Ovary (tissue), 7 donors: ENCODE measurements at regions not wholly inside any gene's neighbourhood (a gene's known extent, or its start where the extent isn't known, plus 50 kb on each side); places are given as distances from the start of the nearest gene placed in this dataset.
"Not testable (repeated sequence)": the region's sequence is repeated elsewhere in the genome, so short reads cannot be mapped to it uniquely, and the experiment has no call there.

ENCODE experiments used
- DNase-seq, 5 donors: peaks; one replicate each; pipeline ENCODE4 v3.0.0-alpha.2; 2019 to 2020
- H3K27ac ChIP-seq, 2 donors: fragments of 200-600 bp; one replicate each; pipeline versions ENCODE4 v1.5.1 to v1.8.0; 2019 to 2022
- H3K27me3 ChIP-seq: fragments of 200-600 bp; one replicate; pipeline ENCODE4 v1.8.0; 2022
- H3K36me3 ChIP-seq: fragments of 200-600 bp; sonication (generic); one replicate; pipeline ENCODE4 v1.5.1; 2019
- H3K4me1 ChIP-seq: one replicate; pipeline ENCODE4 v1.8.1; 2013; ENCODE audit warnings: mild to moderate bottlenecking, moderate library complexity; ENCODE audit not compliant: insufficient read depth
- H3K4me3 ChIP-seq: fragments of 200-600 bp; sonication (generic); one replicate; pipeline ENCODE4 v1.5.1; 2017
- H3K9me3 ChIP-seq, 2 donors: fragments of 200-600 bp in 1 of 2; sonication (generic) in 1 of 2; one replicate each; pipeline versions ENCODE4 v1.5.1 to v1.8.1; 2013 to 2019; ENCODE audit warnings: mild to moderate bottlenecking in 1 of 2, moderate library complexity in 1 of 2
- CTCF ChIP-seq, 3 donors: fragments of 450-650 bp in 2 of 3; fragments of 200-600 bp in 1 of 3; IDR thresholded peaks; one replicate each; pipeline versions ENCODE4 v1.5.1 to v1.8.0; 2016 to 2022; ENCODE audit warnings: antibody characterized with exemption in 3 of 3, mild to moderate bottlenecking in 1 of 3
- EP300 ChIP-seq: sonication (generic); formaldehyde crosslinking; IDR thresholded peaks from one replicate; pipeline ENCODE4 v1.6.1; 2017; ENCODE audit warnings: antibody characterized with exemption
- POLR2A ChIP-seq: fragments of 450-650 bp; IDR thresholded peaks from one replicate; pipeline ENCODE4 v1.6.1; 2017; ENCODE audit warnings: antibody characterized with exemption, mild to moderate bottlenecking, moderate library complexity
- WGBS, 3 donors: extraction: QIAGEN DNeasy Blood & Tissue Kit in 1 of 3; methylation state at CpG; one replicate each; pipeline versions ENCODE4 v1.1.5 to v1.1.7; 2013 to 2017; 5-methylcytosine and 5-hydroxymethylcytosine counted together
- intact Hi-C, 4 donors: fragments of 100-400 bp; cut with DNase I; formaldehyde crosslinking; loops; one replicate each; pipeline versions ENCODE4 v1.11.0 to v1.15.1; 2022 to 2023
- donor health status: DM: no; HTN: no; CAD: no; lungs with moderate emphysema.
- donor health status: DM: no; HTN: no; CAD: no.
- donor health status: Bipolar disorder and iron deficiency.
- donor health status: DM: no; HTN: no; CAD: no.
- donor health status: DM: yes; HTN: yes; CAD: no.

DNA sequence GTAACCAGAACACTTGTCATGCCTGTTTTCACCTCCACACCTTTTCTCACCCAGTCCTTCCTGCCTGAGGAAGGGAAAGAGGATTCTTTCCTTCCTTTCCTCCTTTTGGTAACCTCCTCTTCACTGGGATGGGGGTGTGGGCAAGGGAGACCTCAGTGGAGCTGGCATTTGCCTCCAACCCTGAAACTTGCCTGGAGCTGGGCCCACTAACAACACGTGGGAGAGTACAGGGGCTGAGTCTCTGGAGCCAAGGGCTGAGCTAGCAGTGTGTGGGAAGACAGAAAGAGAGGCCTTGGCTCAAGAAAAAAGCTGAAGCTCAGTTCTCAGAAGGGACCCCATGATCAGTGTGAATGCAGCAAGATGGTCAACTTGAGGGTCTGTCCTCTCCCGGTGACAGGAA lies 86.6 kb upstream of the SLC6A11 start:
- H3K9me3 ChIP-seq: peaks cover 0 to 4% of the 10 kb centered on the region in 2 donors
- TF ChIP-seq POLR2A: no peak
- 55 to 68% (median 60%) methylated on average over 2 of the region's 2 CpGs for WGBS, 3 donors
- no peaks in the 10 kb centered on the region for H3K4me1 ChIP-seq
- intact Hi-C loops: loop anchor here in 1 of 4 donors (10.0 kb wide), 1 partner anchor 385 kb away; no protein-coding TSS in a partner anchor
- H3K36me3 ChIP-seq: no peaks in the 10 kb centered on the region
- H3K4me3 ChIP-seq: no peak overlapping the region
- H3K27me3 ChIP-seq: no peaks in the 10 kb centered on the region
- no peak overlapping the region for H3K27ac ChIP-seq
- no peak for DNase-seq

DNA sequence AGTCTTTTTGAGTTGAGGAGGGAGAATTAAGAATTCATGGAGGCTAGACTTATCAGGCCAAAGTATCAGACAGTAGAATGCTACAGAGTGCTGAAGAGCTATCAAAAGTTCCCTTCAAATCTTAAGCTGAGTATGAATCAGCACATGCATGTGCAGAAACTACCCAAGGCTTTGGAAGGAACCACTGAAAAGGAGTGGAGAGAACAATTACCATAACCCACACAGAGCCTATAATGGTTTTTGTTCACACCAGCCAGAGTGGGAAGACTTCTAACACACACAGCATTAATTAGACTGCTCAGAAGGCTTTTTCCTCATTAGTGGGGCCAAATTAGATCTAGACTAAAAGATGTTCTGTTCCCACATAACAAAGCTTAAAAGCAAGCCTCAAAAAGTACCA lies 83.7 kb upstream of the SLC6A11 start:
- H3K4me3 ChIP-seq: no peak overlapping the region
- no peak overlapping the region for H3K27ac ChIP-seq
- no peaks in the 10 kb centered on the region for H3K4me1 ChIP-seq
- H3K27me3 ChIP-seq: no peaks in the 10 kb centered on the region
- no peak for TF ChIP-seq EP300
- no peak for TF ChIP-seq CTCF (IDR thresholded peaks at IDR 0.05)
- no peak for TF ChIP-seq POLR2A
- H3K36me3 ChIP-seq: no peaks in the 10 kb centered on the region
- H3K9me3 ChIP-seq: peaks cover 0 to 4% of the 10 kb centered on the region in 2 donors
- DNase-seq: no peak
- intact Hi-C loops: loop anchor here in 1 of 4 donors (5.0 kb wide), 1 partner anchor 540 kb away; no protein-coding TSS in a partner anchor

DNA sequence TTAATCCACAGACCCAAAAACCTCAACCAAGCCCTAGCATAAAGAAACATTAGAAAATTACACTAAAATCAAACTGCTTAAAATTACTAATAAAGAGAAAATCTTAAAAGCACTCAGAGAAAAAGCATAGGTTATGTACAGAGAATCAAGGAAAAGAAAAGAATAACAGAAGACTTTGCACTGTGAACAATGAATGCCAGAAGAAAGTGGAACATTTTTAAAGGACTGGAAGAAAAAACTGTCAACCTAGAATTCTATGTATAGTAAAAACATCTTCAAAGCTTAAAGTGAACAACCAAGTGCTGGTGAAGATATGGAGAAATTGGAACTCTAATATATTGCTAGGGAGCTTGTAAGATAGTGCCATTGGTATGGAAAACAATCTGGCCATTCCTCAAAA lies 82.7 kb upstream of the SLC6A11 start:
- no peak for DNase-seq
- Histone ChIP-seq H3K36me3 (no peaks in the 10 kb centered on the region), H3K27ac (no peak overlapping the region), H3K4me3 (no peak overlapping the region), H3K9me3 (peaks cover 0 to 4% of the 10 kb centered on the region in 2 donors), H3K27me3 (no peaks in the 10 kb centered on the region), H3K4me1 (no peaks in the 10 kb centered on the region)
- no peak for TF ChIP-seq POLR2A
- no peak for TF ChIP-seq CTCF (IDR thresholded peaks at IDR 0.05)
- TF ChIP-seq EP300: no peak
- intact Hi-C loops: loop anchor here in 1 of 4 donors (5.0 kb wide), 1 partner anchor 541 kb away; no protein-coding TSS in a partner anchor

- whole genome bisulfite sequencing, 3 donors: 65 to 79% (median 76%) methylated on average over 3 of the region's 3 CpGs
- not testable (repeated sequence) for H3K27me3 ChIP-seq
Observed at GRCh38 chr3:10736444-10736843, 79.6 kb upstream of the SLC6A11 start.

DNA sequence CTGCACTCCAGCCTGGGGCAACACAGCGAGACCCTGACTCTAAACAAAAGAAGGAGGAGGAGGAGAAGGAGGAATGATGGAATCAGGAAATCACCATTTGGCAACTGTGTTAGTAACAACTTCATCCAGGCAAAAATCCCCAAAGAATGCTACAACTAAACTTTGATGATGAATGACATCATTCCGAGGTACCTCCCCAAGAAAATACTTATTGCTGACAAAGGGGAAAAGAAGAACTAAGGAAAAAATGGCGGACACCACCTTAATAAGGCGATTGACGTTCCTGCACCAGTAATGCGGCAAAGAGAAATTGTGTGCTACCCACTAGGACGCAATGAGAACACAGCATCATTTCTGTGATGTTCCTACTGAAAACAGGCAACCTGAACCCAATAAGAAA lies 78.2 kb upstream of the SLC6A11 start:
- Histone ChIP-seq H3K4me1 (peaks cover 1% of the 10 kb centered on the region), H3K27me3 (no peaks in the 10 kb centered on the region), H3K9me3 (no peaks in the 10 kb centered on the region), H3K4me3 (no peak overlapping the region), H3K36me3 (no peaks in the 10 kb centered on the region), H3K27ac (no peak overlapping the region)
- no peak for DNase-seq
- intact Hi-C loops: no loop called here
- 85 to 91% (median 88%) methylated on average over 7 of the region's 7 CpGs for WGBS, 3 donors
- no peak for TF ChIP-seq EP300
- TF ChIP-seq POLR2A: no peak
- TF ChIP-seq CTCF (IDR thresholded peaks at IDR 0.05): no peak

More at GRCh38 chr3:10736444-10736843, 79.6 kb upstream of the SLC6A11 start:
- H3K36me3 ChIP-seq, DNase-seq, H3K27ac ChIP-seq, H3K4me1 ChIP-seq, H3K9me3 ChIP-seq, intact Hi-C loops, H3K4me3 ChIP-seq: not testable (repeated sequence)
